ENCODE measurements at regions not wholly inside any gene's neighbourhood (a gene's known extent, or its start where the extent isn't known, plus 50 kb on each side); places are given as distances from the start of the nearest gene placed in this dataset.
"Not testable (repeated sequence)": the region's sequence is repeated elsewhere in the genome, so short reads cannot be mapped to it uniquely, and the experiment has no call there.

DNA sequence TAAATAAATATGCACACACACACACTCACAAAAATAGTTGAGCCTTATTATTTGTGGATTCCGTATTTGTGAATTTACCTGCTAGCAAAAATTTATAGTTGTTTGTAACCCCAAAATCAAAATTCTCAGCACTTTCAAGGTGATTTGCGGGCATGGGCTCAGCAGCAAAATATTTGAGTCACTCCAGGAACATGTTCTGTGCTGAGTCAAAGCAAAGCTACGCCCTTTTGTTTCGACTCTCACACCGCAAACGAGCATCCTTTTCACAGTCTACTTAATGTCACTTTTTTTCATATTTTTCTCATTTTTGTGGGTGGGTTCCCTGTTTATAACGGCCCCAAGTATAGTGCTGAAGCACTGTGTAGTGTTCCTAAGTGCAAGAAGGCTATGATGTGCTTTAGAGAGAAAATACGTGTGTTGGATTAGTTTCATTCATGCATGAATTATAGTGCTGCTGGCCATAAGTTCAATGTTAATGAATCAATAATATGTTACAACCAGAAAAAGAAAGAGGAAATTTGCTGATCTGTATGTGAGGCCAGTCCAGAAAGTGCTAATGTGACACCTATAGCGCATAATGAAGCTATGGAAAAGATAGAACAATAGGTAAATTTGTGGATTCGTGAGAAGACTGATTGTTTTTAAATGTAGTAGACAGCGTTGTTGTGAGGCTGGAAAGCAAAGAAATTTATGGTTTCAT is 723.2 kb upstream of the AGA start:
- no peak for DNase-seq (ENCODE audit: low read depth in 2 of 2)

DNA sequence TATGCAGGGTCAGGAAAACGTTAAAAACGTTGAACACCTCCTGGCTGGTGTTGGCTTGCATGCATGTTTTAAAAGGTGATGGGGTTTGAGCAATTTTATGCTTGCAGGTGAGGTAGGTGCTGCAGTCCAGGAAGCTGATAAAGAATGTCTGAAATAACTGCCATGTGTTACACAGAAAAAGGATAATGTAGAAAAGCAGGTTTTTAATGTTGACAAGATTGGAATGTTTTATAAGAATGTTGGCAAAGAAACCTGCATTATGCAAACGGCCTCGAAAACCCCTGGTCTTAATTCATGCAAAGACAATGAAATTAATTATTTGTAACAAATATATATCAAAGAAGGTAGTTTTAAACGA is 723.7 kb upstream of the AGA start:
- DNase-seq (ENCODE audit: low read depth in 2 of 2), result no peak

DNA sequence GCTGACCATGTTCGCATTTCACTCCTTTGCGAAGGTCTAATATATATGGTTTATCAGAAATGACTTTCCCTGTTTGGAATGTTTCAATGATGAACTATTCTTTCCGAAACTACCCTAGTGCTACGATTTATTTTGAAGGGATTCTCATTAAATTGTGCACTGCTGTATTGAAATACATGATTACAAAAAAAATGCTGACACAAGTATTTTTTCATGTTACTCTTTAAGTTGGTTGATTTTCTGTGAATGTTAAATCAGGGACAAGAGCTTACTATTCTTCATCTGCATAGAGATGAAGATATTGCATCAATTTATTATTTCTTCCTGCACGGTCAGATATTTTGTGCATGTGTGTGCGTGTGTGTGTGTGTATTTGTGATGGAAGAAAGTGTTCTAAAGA is 731.5 kb upstream of the AGA start:
- no peak for DNase-seq (ENCODE audit: low read depth in 2 of 2)

DNA sequence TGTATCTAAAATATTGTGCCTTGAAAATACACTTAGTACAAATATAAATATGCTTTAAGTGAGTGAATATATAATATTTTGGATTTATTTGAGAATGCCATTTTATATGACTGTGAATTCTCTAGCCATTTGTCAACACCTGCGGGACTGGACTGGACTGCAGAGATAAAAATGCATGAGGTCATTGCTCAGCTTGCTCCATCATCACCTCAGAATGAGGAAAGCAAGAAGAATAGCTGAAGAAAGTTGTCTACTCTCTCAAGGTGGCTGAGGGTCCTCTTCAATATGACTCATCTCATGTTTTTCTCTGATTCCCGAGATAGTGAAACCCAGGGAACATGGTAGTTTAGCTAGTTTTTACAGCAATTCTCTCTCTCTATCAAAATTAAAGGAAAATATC is 732.5 kb upstream of the AGA start:
- DNase-seq (ENCODE audit: low read depth in 2 of 2), result no peak

DNA sequence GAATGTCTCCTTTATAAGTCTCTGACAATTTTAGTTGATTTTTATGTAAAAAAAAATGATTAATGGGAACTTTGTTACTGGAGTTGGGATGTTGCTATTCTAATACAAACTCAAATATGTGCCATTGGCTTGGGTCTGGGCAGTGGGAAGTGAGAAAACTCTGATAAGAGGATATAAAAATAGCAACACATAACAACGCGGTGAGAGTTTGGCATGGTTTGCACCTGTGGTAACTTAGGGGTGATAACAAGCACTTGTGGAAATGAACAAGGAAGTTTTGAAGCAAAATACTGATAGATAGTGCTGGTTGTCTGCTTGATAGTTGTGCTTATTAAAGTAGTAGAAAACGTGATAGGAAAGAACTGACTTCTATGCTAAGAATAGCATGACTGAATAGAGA is 743.3 kb upstream of the AGA start:
- DNase-seq (ENCODE audit: low read depth in 2 of 2), result no peak

DNA sequence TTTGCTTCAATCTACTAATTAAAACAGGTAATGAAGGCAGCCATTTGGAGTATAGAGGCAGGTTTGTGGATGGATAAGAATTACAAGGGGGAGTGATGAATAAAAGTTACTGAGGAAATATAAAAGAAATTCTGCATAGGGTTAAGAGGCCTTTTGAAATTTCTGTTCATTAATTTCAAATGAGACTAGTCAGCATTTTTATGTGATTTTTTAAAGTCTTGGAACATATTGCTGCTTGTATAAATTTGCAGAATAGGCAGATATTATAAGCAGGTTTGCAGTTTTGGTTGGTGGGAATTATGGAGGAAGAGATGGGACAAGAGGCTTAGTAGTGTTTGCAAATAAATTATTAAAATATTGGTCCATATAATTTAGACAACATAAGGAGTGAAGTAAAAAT is 750.4 kb upstream of the AGA start:
- no peak for DNase-seq (ENCODE audit: low read depth in 2 of 2)

DNA sequence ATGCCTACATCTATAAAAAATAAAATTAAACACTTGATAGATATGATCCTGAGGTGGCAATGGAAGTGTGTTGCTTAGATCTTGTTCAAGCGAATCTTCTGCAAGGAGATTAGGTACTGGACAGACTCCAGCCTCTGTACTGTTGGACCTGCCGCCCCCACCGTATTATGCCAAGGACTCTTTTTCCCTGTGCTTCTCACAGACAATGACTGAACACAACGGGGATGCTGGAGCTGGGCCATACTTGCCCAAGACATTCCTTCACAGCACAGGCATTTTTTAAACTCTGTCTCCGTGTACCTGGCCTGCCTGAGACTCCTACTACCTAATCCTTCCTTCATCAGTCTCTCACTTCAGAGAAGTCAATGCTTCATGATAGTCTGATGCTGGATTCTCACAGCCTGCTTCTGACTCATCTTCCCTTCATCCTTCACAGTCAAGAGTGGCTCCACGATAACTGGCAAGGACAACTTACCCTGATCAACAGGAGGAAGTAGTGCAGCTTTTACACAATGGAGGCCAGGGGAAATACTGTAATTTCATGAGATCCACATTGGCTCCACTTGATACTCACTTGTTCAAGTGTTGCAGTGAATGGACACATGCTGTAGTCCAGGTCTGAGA is 754.6 kb upstream of the AGA start:
- no peak for DNase-seq (ENCODE audit: low read depth in 2 of 2)

DNA sequence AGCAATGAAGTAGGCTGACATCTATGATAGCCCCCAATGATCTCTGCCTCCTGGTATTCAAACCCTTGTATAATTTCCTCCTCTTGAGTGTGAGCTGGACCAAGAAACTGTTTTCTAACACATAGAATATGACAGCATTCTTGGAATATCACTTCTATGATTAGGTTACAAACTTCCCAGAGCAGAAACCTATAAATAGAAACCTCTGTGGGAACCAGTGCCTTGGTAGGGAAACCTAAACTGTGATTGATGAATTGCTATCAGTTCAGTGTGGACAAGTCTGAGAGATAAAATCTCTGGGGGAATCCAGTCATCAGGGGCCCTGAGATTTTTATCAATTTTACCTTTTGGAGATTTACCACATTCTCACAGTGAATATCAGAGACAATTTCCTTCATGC is 756.5 kb upstream of the AGA start:
- no peak for DNase-seq (ENCODE audit: low read depth in 2 of 2)

DNA sequence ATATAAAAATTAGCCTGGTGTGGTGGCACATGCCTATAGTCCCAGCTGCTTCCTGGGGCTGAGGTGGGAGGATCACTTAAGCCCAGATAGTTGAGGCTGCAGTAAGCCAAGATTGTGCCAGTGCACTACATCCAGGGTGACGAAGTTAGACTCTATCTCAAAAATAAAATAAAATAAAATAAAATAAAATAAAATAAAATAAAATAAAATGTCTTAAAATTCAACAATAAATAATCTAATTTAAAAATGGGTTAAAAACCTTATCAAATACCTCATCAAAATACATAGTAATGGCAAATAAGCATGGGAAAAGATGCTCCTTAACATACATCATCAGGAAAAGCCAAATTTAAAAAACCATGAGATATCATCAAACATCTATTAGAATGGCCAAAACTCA is 760.2 kb upstream of the AGA start:
- DNase-seq (ENCODE audit: low read depth in 2 of 2), result no peak

DNA sequence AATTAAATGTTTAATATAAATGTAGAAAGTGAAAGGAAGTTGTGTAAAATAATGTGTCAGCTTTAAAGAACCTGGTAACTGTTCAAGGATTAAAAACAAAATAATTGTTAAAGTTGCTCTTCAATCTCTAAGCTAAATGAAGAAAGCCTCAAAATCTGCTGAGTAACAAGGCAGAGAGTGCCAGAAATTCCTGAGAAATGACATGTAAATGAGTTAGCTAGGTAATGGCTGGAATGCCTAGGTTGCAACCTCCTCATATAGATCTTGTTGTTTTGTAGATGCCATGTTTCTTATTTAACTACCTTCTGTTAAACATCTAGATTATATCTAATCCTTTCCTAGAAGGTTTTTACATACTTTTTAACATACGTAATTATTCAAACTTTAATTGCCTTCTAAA is 763.6 kb upstream of the AGA start:
- DNase-seq (ENCODE audit: low read depth in 2 of 2), result no peak

DNA sequence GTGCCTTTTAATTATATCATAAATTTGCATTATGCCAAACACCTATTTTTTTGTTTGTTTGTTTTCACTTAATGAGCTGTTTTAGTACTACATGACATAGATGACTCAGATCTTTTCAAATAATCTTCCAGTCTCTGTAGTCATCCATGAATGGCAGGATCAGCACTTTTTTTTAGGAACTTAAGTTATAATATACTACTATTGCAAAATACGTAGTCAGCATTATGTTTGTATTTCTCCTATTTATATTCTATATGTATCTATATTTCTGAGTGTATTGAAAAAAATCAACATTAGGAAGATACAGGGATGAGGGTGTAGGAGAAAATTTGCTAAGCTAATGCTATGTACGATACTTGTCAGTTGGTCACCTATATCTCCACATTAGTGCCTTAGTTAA is 773.1 kb upstream of the AGA start:
- DNase-seq (ENCODE audit: low read depth in 2 of 2), result no peak

DNA sequence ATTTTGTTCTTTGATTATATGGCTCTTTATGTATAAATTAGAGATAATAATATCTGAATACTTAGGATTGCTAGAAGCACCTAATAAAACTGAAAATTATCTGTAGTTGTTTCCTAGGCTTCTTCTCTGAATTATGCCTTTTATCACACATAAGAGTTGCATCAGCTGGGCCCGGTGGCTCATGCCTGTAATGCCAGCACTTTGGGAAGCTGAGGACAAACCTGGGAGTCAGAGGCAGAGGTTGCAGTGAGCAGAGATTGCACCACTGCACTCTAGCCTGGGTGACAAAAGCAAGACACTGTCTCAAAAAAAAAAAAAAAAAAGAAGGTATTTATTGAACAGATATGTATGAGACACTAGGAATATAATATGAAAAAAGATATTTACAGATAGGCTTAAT is 773.5 kb upstream of the AGA start:
- no peak for DNase-seq (ENCODE audit: low read depth in 2 of 2)

DNA sequence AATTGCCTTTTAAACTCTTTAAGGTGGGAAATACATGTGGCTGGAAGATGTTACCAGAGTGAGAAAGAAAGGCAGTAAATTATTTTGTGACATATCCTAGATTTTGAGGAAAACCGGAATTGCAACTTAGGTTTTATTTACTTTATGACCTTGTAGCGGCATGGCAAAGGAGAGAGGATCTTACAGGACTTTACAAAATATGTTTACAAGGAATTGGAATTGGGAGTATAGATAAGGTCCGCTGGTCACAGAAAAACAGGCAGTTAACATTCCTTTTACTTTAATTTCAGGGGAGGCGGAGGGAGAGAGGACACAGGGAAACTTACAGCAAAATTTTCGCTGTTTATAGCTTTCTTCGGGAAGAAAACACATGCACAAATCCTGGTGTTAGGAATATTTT is 784.2 kb upstream of the AGA start:
- DNase-seq (ENCODE audit: low read depth in 2 of 2), result not testable (repeated sequence)

DNA sequence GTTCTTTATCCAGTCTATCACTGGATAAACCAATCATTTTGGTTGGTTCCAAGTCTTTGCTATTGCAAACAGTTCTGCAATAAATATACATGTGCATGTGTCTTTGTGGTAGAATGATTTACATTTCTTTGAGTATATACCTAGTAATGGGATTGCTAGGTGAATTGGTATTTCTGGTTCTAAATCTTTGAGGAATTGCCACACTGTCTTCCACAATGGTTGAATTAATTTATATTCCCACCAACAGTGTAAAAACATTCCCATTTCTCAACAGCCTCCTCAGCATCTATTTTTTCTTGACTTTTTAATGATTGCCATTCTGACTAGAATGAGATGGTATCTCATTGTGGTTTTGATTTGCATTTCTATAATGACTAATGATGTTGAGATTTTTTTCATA is 791.7 kb upstream of the AGA start:
- no peak for DNase-seq (ENCODE audit: low read depth in 2 of 2)

DNA sequence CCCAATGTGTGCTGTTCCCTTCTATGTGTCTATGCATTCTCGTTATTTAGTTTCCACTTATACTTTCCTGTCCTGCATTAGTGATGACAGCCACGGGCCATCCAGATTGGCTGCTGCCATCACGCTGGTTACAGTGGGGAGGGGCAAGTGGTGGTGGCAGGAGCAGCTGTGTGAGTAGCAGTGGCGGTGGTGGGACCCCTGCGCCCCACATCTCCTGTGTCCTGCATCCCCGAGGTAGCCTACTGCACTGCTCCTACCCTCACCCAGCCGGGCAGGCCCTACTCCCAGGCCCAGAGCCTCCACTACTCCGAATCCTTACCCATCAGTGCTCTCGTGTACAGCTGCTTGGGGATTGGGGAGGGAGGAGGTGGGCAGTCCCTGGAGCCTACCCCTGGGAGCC is 798.7 kb upstream of the AGA start:
- DNase-seq (ENCODE audit: low read depth in 2 of 2), result no peak

DNA sequence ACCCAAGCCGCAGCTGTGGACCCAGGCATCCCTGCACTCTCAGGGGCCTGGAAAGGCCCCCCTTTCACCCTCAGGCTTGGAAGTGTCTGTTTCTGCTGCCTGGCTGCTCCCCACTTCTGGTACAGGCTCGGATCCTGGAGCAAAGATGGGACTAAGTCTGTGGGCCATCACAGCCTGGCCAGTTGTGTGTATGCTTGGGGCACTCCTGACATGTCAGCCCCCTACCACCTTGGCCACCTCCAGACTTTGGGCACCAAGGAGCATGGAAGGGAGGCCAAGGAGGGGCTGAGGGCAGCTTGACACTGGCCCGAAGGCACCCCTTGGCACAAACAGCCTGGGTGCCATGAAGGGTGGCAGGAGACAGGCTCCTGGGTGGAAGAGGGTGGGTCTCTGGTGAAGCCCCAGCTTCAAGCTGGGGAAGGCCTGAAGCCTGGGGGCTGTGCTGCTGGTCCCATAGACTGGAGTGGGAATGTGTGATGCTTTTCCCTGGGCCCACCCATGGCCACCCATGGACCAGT is 799.4 kb upstream of the AGA start:
- DNase-seq (ENCODE audit: low read depth in 2 of 2), result no peak

DNA sequence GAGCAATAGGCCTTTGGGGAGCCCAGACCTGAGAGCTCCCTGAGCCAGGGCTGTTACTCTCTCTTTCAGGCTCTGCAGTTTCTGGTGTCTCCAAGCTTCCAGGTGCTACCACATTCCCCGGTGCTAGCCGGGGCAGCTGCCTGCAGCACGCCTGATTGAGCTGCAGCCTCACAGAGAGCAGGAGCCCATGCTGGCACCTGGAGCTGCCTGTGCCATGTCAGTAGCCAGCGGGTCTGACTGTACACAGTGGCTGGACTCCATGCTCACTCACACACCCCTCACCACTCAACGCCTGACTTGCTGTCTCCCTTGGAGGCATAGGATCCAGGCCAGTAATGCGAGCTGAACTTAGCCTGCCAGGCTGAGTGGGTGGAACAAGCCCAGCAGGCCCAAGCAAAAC is 800.4 kb upstream of the AGA start:
- DNase-seq (ENCODE audit: low read depth in 2 of 2), result no peak

DNA sequence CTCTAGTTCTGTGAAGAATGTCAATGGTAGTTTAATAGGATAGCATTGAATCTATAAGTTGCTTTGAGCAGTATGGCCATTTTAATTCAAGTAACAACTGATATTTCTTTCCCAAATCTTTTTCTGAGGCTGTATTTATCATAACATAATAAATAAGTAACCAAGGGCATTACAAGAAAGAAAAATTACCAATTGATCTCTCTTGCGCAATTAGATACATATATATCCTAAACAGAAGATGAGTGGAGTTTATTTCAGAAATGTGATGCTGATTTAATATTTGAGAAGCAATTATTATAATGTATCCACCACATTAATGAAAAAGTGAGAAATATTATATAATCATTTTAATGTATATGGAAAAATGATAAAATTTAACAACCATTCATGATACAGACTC is 802.5 kb upstream of the AGA start:
- DNase-seq (ENCODE audit: low read depth in 2 of 2), result no peak

DNA sequence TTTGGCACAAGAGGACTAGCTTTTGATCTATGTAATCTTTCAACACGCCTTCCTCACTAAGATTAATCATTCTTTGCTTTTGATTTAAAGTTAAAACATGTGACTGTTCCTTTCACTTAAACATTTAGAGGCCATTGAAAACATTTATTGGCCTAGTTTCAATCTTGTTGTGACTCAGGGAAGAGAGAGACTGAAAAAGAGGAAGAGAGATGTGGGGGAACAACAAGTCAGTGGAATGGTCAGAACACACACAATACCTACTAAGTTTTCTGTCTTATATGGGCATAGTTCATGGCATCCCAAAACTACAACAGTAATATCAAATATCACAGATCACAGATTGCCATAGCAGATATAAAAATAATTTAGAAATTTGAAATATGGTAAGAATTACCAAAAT is 812.9 kb upstream of the AGA start:
- DNase-seq (ENCODE audit: low read depth in 2 of 2), result no peak

DNA sequence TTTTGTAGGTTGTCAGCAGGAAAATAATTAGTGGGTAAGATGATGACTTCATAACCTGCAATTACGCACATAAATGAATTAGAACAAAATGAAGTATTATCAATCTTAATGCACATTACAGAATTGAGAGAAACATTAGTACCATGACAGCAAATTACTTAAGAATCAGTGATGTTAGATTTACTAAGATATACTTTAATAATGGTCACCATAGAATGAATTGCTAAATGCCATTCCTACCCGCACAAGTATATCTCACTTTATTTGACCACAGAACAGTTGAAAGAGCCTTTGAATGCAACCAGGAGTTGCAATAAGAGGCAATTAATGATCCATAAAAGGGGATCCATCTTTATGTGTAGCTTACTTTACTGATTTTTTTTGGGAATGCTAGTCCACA is 816.4 kb upstream of the AGA start:
- DNase-seq (ENCODE audit: low read depth in 2 of 2), result no peak

DNA sequence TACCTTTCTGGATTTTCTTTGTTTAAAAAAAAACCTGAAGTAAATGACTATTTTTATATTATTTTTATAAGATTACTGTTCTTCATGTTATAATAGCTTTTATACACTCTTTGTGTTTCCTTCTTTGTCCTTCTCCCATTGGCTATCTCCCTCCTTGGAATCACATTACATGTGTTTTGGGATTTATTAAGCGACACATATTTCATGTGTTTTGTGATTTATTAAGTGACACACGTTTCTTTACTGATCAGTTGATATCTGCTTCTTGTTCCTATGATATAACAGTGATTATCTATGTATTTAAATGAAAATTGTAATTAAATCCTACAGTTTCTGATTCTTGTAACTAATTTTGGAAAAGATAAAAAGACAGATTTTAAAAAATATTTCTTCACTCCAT is 817.3 kb upstream of the AGA start:
- no peak for DNase-seq (ENCODE audit: low read depth in 2 of 2)

DNA sequence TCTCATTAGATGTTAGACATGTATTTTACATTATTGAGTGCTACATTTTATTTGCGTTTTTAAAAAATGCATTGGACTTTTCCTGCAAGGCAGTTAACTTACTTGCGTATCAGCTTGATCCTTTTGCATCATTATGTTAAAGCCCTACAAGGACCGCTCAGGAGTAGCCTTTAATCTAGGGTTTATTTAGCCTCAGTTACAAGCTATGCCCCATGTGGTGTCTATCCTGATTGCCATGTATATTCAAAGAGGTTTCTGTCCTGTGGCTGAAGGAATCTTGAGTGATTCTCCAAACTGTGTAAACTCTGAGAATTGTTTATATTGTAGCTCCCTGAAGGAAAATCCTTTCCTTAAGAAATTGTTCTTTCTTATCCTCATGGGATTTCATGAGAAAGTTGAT is 821.8 kb upstream of the AGA start:
- no peak for DNase-seq (ENCODE audit: low read depth in 2 of 2)

DNA sequence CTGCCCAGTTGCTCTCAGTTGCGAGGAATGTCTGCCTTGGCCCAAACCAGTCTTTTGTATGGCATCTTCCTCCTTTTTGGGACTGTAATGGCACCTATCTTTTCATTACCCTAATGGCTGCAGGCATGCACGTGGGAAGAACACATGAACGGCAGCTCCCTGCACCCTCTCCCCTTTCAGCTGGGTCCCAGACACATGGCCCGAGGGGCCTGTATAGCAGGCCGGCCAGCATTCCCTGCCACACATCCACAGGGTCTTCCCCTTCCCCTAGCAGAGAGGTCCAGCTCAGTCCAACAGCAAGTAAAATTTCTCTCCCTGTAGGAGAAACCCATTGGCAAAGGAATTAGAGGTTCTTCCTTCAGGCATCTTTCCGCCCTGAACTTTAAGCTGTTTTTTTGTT is 829.1 kb upstream of the AGA start:
- no peak for DNase-seq (ENCODE audit: low read depth in 2 of 2)

DNA sequence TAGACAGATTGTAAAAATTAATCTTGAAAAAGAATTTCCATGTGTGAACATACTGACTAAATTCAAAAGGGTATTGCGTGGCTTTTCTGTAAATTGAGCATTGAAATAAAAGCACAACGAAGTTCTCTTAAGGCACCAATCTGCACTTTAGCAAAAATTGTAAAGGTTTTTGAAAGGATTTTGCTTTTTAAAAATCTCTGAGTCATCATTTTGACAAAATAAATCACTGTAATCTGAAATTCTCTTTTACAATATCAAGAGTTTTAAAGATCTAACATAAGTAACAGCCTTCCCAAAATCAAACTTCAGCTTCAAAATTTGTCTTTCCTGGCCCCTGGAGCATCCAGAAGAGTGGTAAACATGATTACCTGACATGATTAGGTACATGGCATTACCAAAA is 830.9 kb upstream of the AGA start:
- no peak for DNase-seq (ENCODE audit: low read depth in 2 of 2)
